BLaER1 (cell line): ENCODE measurements at regions not wholly inside any gene's neighbourhood (a gene's known extent, or its start where the extent isn't known, plus 50 kb on each side); places are given as distances from the start of the nearest gene placed in this dataset.

Experiments used
- H3K27ac ChIP-seq: shearing (Covaris generic); formaldehyde crosslinking; 2 replicates; pipeline ENCODE4 v1.8.1; 2022
- H3K27me3 ChIP-seq: shearing (Covaris generic); formaldehyde crosslinking; 2 replicates; pipeline ENCODE4 v1.8.1; 2022
- H3K36me3 ChIP-seq: shearing (Covaris generic); formaldehyde crosslinking; 2 replicates; pipeline ENCODE4 v1.8.1; 2022
- H3K4me1 ChIP-seq: shearing (Covaris generic); formaldehyde crosslinking; 2 replicates; pipeline ENCODE4 v1.8.1; 2022
- H3K4me2 ChIP-seq: shearing (Covaris generic); formaldehyde crosslinking; 2 replicates; pipeline ENCODE4 v1.8.1; 2022
- H3K4me3 ChIP-seq: shearing (Covaris generic); formaldehyde crosslinking; 2 replicates; pipeline ENCODE4 v1.8.1; 2022
- H3K9ac ChIP-seq: shearing (Covaris generic); formaldehyde crosslinking; 2 replicates; pipeline ENCODE4 v1.8.1; 2022
- H3K9me3 ChIP-seq: shearing (Covaris generic); formaldehyde crosslinking; 2 replicates; pipeline ENCODE4 v1.8.1; 2022
- H4K20me1 ChIP-seq: shearing (Covaris generic); formaldehyde crosslinking; 2 replicates; pipeline ENCODE4 v1.8.1; 2022
- Cebpa-rat ChIP-seq: shearing (Covaris generic); IDR thresholded peaks from 2 replicates; pipeline ENCODE4 v1.8.1; 2022

DNA sequence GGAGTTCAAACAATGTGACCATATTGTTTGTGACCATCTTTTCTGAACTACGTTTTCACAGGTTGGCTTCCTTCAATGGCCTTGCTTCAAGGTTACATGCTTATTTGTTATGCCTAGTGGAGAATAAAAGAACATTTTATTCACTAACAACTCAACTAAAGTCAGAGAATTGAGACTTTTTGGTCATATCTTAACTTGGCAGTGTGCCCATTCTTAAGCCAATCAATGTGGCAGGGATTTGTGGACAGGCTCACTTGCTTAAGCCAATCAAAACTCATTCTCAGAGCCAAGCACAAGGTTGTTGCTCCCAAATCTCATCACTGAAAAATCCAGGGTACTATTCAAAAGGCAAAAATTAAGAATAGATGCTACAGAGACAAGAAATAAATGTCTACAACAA lies 455.8 kb upstream of the FAT3 start:
- H3K4me1 ChIP-seq = no peaks in the 10 kb centered on the region
- H3K4me2 ChIP-seq = no peak overlapping the region
- no peaks in the 10 kb centered on the region for H3K36me3 ChIP-seq
- H3K9me3 ChIP-seq = no peaks in the 10 kb centered on the region
- H4K20me1 ChIP-seq = no peaks in the 10 kb centered on the region
- no peak for TF ChIP-seq Cebpa-rat
- H3K27me3 ChIP-seq = no peaks in the 10 kb centered on the region
- no peak overlapping the region for H3K4me3 ChIP-seq
- no peak overlapping the region for H3K27ac ChIP-seq
- H3K9ac ChIP-seq = no peak overlapping the region

DNA sequence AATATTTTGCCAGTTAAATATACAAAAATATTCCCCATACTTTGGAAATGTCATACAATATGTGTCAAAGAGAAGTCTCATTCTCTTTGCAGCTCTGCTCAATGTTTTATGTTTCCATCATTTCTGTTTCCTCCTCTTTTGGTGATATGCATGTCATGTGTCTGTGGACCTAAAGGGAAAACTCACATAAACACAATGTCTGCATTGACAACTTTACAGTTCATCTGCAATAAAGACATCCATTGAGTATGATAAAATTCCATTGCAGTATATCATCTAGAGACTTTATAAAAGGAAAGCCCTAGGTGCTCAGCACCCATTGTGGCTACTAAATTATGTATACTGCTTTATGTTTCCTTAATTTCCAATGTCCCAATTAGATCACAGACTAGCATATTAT lies 461.3 kb upstream of the FAT3 start:
- Histone ChIP-seq H3K36me3 (no peaks in the 10 kb centered on the region), H4K20me1 (no peaks in the 10 kb centered on the region), H3K27me3 (no peaks in the 10 kb centered on the region), H3K27ac (no peak overlapping the region), H3K4me2 (no peak overlapping the region), H3K9me3 (no peaks in the 10 kb centered on the region), H3K4me1 (no peaks in the 10 kb centered on the region), H3K4me3 (no peak overlapping the region), H3K9ac (no peak overlapping the region)
- no peak for TF ChIP-seq Cebpa-rat

DNA sequence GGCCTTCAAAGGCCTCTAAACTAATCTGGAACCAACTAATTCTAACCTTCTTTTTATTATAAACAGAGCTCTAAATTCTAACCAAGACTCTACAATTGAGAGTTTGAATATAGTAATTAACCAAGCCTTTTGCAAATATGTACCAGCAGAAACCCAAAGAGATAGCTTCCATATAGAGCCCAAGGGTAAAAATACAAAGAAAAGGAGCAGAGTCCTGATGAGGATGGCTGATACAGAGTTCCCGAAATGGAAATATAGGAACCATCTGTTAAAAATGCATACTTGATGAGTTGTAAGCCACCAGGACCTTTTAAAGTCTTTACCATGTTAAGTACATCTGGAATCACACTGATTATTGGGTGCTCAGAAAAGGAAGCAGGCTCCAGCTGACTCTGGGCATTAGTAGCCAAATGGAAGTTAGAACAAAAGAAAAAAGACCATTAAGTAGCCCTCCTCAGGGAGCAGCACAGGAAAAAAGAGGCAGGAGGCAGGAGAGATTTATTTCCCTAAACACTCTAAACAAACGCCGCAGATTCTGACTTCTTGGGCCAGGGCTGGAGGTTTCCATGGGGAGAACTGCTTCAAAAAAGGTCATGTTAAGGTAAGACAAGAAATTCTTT lies 463.1 kb upstream of the FAT3 start:
- Histone ChIP-seq H3K4me3 (no peak overlapping the region), H3K9me3 (no peaks in the 10 kb centered on the region), H3K36me3 (no peaks in the 10 kb centered on the region), H3K27me3 (no peaks in the 10 kb centered on the region), H3K4me1 (no peaks in the 10 kb centered on the region), H4K20me1 (no peaks in the 10 kb centered on the region), H3K4me2 (no peak overlapping the region), H3K27ac (no peak overlapping the region), H3K9ac (no peak overlapping the region)
- TF ChIP-seq Cebpa-rat = no peak

DNA sequence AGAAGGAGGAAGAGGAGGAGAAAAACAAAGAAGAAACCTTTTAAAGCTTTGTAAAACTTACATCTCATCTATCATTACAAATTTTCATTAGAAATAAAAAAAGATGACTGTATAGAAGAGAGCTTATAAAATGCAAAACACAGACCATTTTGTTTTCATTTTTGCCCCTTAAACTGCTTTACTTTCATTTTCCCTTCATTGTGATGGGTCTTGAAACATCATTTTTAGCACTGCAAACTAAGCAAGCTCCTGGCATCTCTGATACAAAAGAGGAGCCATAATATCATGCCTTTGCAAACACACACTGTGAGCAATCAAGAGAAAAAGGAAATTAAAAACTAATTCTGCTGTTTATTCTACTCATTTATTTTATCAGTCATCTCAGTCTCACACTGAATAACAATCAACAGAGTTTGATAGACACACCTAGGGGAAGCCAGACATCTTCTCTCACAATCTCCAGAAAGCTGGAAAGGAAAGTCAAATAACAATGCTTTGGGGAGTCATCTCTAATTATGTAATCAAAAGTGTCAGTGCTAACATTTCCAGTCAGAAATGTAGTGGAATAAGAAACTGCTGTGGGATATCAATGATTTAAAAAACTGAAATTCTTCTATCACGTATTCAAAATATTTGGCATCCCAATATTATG lies 467.7 kb upstream of the FAT3 start:
- Histone ChIP-seq H3K27ac (no peak overlapping the region), H3K4me2 (no peak overlapping the region), H3K4me1 (no peaks in the 10 kb centered on the region), H4K20me1 (no peaks in the 10 kb centered on the region), H3K9ac (no peak overlapping the region), H3K36me3 (no peaks in the 10 kb centered on the region), H3K4me3 (no peak overlapping the region), H3K9me3 (no peaks in the 10 kb centered on the region), H3K27me3 (no peaks in the 10 kb centered on the region)
- TF ChIP-seq Cebpa-rat = no peak

DNA sequence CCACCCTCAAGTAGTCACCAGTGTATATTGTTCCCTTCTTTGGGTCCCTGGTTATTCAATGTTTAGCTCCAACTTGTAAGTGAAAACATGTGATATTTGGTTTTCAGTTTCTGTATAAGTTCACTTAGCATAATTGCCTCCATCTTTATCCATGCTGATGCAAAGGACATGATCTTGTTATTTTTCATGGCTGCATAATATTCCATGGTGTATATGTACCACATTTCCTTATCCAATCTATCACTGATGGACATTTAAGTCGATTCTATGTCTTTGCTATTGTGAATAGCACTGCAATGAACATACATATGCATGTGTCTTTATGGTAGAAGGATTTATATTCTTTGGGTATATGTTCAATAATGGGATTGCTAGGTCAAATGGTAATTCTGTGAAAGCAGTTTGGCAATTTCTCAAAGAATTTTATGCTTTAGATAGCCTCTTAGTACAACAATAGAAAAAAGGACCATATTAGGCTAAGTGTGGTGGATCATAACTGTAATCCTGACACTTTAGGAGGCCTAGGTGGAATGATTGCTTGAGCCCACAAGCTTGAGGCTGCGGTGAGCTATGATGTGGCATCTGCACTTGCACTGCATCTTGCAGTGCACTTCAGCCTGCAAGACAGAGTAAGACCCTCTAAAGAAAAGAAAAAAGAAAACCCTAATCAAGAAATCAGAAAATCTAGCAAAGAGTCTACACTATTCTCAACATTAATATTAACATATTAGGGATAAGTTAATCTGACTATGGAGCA lies 468.5 kb upstream of the FAT3 start:
- TF ChIP-seq Cebpa-rat = no peak
- Histone ChIP-seq H4K20me1 (no peaks in the 10 kb centered on the region), H3K9me3 (no peaks in the 10 kb centered on the region), H3K27me3 (no peaks in the 10 kb centered on the region), H3K4me3 (no peak overlapping the region), H3K9ac (no peak overlapping the region), H3K36me3 (no peaks in the 10 kb centered on the region), H3K27ac (no peak overlapping the region), H3K4me2 (no peak overlapping the region), H3K4me1 (no peaks in the 10 kb centered on the region)

DNA sequence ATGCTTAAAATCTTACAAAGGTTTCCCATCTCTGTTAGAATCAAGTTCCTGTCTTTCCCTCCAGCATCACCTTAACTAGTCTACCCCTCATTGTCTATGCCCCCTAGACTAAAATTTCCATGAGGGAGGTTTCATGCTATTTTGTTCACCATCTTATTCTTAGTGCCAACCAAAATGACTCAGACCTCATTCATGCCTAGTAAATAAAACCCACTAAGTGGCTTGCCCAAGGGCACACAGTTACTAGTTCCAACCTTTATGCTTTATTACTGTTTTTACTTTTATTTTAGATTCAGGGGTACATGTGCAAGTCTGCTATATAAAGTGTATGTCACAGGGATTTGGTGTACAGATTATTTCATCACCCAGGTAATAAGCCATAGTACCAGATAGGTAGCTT lies 469.1 kb upstream of the FAT3 start:
- H3K27ac ChIP-seq = no peak overlapping the region
- no peaks in the 10 kb centered on the region for H3K9me3 ChIP-seq
- no peak overlapping the region for H3K4me3 ChIP-seq
- no peak for TF ChIP-seq Cebpa-rat
- no peak overlapping the region for H3K9ac ChIP-seq
- H3K4me2 ChIP-seq = no peak overlapping the region
- no peaks in the 10 kb centered on the region for H3K27me3 ChIP-seq
- no peaks in the 10 kb centered on the region for H4K20me1 ChIP-seq
- no peaks in the 10 kb centered on the region for H3K4me1 ChIP-seq
- H3K36me3 ChIP-seq = no peaks in the 10 kb centered on the region

DNA sequence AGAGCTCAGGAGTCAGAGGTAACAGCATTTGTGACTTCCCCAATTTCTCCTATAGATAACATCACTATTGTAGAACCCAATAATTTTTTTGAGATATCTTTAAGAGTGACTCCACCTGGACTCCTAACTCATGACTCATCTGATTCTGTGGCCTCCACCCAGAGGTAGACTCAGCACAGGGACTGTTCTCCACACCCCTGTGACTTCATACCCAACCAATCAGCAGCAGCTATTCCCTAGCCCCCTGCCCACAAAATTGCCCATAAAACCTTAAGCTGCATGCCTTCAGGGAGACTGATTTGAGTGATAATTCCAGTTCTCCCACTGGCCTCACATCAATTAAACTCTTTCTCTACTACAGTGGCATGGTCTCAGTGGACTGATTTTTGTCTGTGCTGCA lies 475.4 kb upstream of the FAT3 start:
- Histone ChIP-seq H3K9ac (no peak overlapping the region), H3K9me3 (no peaks in the 10 kb centered on the region), H3K4me1 (no peaks in the 10 kb centered on the region), H3K4me3 (no peak overlapping the region), H3K4me2 (no peak overlapping the region), H3K27me3 (no peaks in the 10 kb centered on the region), H3K27ac (no peak overlapping the region), H4K20me1 (no peaks in the 10 kb centered on the region), H3K36me3 (no peaks in the 10 kb centered on the region)
- no peak for TF ChIP-seq Cebpa-rat

DNA sequence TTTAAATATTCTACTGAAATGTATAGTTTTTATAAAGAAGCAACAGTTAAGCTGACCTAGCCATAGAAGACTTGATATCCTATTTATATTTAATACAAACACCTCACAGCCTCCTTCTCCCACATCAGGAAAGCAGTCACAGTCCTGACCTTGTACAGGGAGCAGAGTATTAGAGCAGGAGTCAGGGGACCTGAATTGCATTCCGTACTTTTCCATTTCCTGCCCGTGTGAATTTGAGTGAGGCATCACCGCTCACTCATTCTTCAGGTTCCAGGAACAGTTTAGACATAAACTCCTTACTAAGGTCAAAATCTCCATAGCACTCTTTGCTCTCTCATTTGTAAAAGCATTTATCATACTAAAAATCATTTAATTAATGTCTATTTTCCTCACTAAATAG lies 482.5 kb upstream of the FAT3 start:
- Histone ChIP-seq H3K4me1 (no peaks in the 10 kb centered on the region), H3K9me3 (no peaks in the 10 kb centered on the region), H3K36me3 (no peaks in the 10 kb centered on the region), H3K4me3 (no peak overlapping the region), H3K9ac (no peak overlapping the region), H3K4me2 (no peak overlapping the region), H3K27me3 (no peaks in the 10 kb centered on the region), H3K27ac (no peak overlapping the region), H4K20me1 (no peaks in the 10 kb centered on the region)
- no peak for TF ChIP-seq Cebpa-rat

DNA sequence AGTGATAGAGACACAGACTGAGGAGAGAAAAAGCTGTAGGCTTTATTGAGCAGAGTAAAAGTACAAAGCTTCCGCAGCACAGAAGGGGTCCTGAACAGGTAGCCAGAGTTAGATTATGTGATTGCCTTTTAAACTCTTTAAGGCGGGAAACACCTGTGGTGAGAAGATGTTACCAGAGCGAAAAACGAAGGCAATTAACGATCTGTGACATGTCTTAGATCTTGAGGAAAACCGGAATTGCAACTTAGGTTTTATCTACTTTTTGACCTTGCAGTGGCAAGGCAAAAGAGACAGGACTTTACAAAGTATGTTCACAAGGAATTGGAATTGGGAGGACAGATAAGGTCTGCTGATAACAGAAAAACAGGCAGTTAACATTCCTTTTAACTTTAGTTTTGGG lies 493.6 kb upstream of the FAT3 start:
- Histone ChIP-seq H3K27ac (no peak overlapping the region), H4K20me1 (no peaks in the 10 kb centered on the region), H3K4me3 (no peak overlapping the region), H3K4me1 (peaks cover 11% of the 10 kb centered on the region), H3K27me3 (no peaks in the 10 kb centered on the region), H3K36me3 (no peaks in the 10 kb centered on the region), H3K9ac (no peak overlapping the region), H3K9me3 (no peaks in the 10 kb centered on the region), H3K4me2 (peak overlapping the region; percentile 33)
- no peak for TF ChIP-seq Cebpa-rat

DNA sequence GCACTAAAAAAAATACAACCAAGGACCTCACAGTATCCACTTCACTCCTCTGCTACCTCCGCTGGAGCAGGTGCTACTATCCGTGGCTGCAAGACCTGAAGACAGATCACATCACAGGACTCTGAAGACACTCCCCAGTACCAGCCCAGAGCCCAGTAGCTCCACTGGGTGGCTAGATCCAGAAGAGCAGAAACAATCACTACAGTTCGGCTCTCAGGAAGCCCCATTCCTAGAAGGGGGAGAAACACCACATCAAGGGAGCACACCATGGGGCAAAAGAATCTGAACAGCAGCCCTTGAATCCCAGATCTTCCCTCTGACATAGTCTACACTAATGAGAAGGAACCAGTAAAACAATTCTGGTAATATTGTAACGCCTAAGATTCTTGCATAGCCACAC lies 494.0 kb upstream of the FAT3 start:
- H3K4me1 ChIP-seq = peaks cover 11% of the 10 kb centered on the region
- TF ChIP-seq Cebpa-rat = no peak
- H3K36me3 ChIP-seq = no peaks in the 10 kb centered on the region
- H3K9me3 ChIP-seq = no peaks in the 10 kb centered on the region
- no peaks in the 10 kb centered on the region for H3K27me3 ChIP-seq
- no peak overlapping the region for H3K9ac ChIP-seq
- peak overlapping the region; percentile 33 for H3K4me2 ChIP-seq
- H4K20me1 ChIP-seq = no peaks in the 10 kb centered on the region
- H3K4me3 ChIP-seq = no peak overlapping the region
- no peak overlapping the region for H3K27ac ChIP-seq
